ENCODE measurements at regions not wholly inside any gene's neighbourhood (a gene's known extent, or its start where the extent isn't known, plus 50 kb on each side); places are given as distances from the start of the nearest gene placed in this dataset.

DNA sequence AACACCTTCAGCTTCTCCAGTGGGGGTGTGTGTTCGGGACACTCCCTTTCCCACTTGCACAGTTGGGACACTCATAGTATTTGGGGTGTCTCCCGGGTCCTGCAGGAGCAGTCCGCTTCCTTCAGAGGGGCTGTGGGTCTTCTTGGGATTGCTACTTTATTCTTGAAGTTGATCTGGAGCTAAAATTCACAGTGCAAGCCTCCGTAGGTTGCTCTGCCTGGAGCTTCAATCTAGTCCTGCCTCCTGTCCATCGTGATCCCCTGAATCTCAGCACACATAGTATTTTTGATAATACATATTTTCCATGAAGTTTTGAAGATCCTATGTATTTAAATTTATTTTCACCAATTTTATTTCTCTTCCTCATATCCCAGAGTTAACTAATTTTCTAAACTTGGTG lies 902.1 kb downstream of the LTN1 start:
- peak overlapping the region in 1 of 3 donors; percentile 90 for H3K27ac ChIP-seq (ENCODE audit: low read depth in 1 of 3, low read length in 2 of 3)
- no peaks in the 10 kb centered on the region for H3K27me3 ChIP-seq (ENCODE audit: control insufficient read depth in 3 of 3, insufficient read depth in 3 of 3, low read length in 3 of 3)
- H3K36me3 ChIP-seq (ENCODE audit: control insufficient read depth in 3 of 3, insufficient read depth in 2 of 3, low read depth in 1 of 3, low read length in 3 of 3) = no peaks in the 10 kb centered on the region
- FAIRE-seq = no peak
- H3K4me1 ChIP-seq (ENCODE audit: control insufficient read depth in 3 of 3, insufficient read depth in 2 of 3, low read depth in 1 of 3, low read length in 2 of 3) = no peaks in the 10 kb centered on the region
- peak overlapping the region in 2 of 3 donors; percentile 40 to 69 for H3K4me3 ChIP-seq (ENCODE audit: low read depth in 1 of 3, low read length in 3 of 3)
- H3K9me3 ChIP-seq (ENCODE audit: control insufficient read depth in 2 of 2, insufficient read depth in 1 of 2, low read depth in 1 of 2, low read length in 1 of 2) = no peaks in the 10 kb centered on the region
- DNase-seq = no peak
- WGBS, 3 donors = 40 to 66% (median 50%) methylated on average over 5 of the region's 5 CpGs

GRCh38 chr21:28089599-28090441 lies 902.9 kb downstream of the LTN1 start:
- FAIRE-seq = no peak
- DNase-seq = peak; percentile 58 to 82
- Histone ChIP-seq H3K4me1 (ENCODE audit: control insufficient read depth in 3 of 3, insufficient read depth in 2 of 3, low read depth in 1 of 3, low read length in 2 of 3) (no peaks in the 10 kb centered on the region), H3K27me3 (ENCODE audit: control insufficient read depth in 3 of 3, insufficient read depth in 3 of 3, low read length in 3 of 3) (no peaks in the 10 kb centered on the region), H3K9me3 (ENCODE audit: control insufficient read depth in 2 of 2, insufficient read depth in 1 of 2, low read depth in 1 of 2, low read length in 1 of 2) (no peaks in the 10 kb centered on the region), H3K36me3 (ENCODE audit: control insufficient read depth in 3 of 3, insufficient read depth in 2 of 3, low read depth in 1 of 3, low read length in 3 of 3) (no peaks in the 10 kb centered on the region), H3K4me3 (ENCODE audit: low read depth in 1 of 3, low read length in 3 of 3) (peak overlapping the region in 2 of 3 donors; percentile 40 to 69), H3K27ac (ENCODE audit: low read depth in 1 of 3, low read length in 2 of 3) (peak overlapping the region in 2 of 3 donors; percentile 45 to 90)
- 28 to 61% (median 56%) methylated on average over 11 of the region's 11 CpGs for WGBS, 3 donors

DNA sequence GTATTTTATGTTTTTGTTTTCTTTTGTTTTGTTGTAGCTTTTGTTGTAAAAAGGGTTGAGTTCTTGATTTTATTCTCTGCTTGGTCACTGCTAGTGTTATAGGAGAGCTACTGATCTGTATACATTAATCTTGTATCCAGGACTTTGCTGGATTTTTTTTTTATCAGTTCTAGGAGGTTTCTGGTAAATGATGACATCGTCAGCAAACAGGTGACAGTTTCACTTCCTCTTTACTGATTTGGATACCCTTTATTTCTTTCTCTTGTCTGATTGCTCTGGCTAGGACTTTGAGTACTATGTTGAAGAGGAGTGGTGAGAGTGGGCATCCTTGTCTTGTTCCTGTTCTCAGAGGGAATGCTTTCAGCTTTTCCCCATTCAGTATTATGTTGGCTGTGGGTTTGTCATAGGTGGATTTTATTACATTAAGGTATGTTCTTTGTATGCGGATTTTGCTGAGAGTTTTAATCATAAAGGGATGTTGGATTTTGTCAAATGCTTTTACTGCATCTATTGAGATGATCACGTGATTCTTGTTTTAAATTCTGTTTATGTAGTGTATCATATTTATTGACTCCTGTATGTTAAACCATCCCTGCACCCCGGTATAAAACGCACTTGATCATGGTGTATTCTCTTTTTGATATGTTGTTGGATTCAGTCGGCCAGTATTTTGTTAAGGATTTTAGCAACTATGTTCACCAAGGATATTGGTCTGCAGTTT lies 905.7 kb downstream of the LTN1 start:
- Histone ChIP-seq H3K27ac (ENCODE audit: low read depth in 1 of 3, low read length in 2 of 3) (no peak overlapping the region), H3K4me3 (ENCODE audit: low read depth in 1 of 3, low read length in 3 of 3) (no peak overlapping the region), H3K9me3 (ENCODE audit: control insufficient read depth in 2 of 2, insufficient read depth in 1 of 2, low read depth in 1 of 2, low read length in 1 of 2) (no peaks in the 10 kb centered on the region), H3K27me3 (ENCODE audit: control insufficient read depth in 3 of 3, insufficient read depth in 3 of 3, low read length in 3 of 3) (no peaks in the 10 kb centered on the region), H3K4me1 (ENCODE audit: control insufficient read depth in 3 of 3, insufficient read depth in 2 of 3, low read depth in 1 of 3, low read length in 2 of 3) (no peaks in the 10 kb centered on the region), H3K36me3 (ENCODE audit: control insufficient read depth in 3 of 3, insufficient read depth in 2 of 3, low read depth in 1 of 3, low read length in 3 of 3) (no peaks in the 10 kb centered on the region)
- FAIRE-seq (no peak), DNase-seq (no peak)
- WGBS, 3 donors = 86 to 96% (median 91%) methylated on average over 6 of the region's 6 CpGs

- FAIRE-seq = no peak
- WGBS, 3 donors = 54 to 88% (median 67%) methylated on average over 2 of the region's 2 CpGs
- Histone ChIP-seq H3K4me3 (ENCODE audit: low read depth in 1 of 3, low read length in 3 of 3) (no peak overlapping the region), H3K27ac (ENCODE audit: low read depth in 1 of 3, low read length in 2 of 3) (no peak overlapping the region), H3K36me3 (ENCODE audit: control insufficient read depth in 3 of 3, insufficient read depth in 2 of 3, low read depth in 1 of 3, low read length in 3 of 3) (no peaks in the 10 kb centered on the region), H3K27me3 (ENCODE audit: control insufficient read depth in 3 of 3, insufficient read depth in 3 of 3, low read length in 3 of 3) (no peaks in the 10 kb centered on the region), H3K9me3 (ENCODE audit: control insufficient read depth in 2 of 2, insufficient read depth in 1 of 2, low read depth in 1 of 2, low read length in 1 of 2) (no peaks in the 10 kb centered on the region), H3K4me1 (ENCODE audit: control insufficient read depth in 3 of 3, insufficient read depth in 2 of 3, low read depth in 1 of 3, low read length in 2 of 3) (no peaks in the 10 kb centered on the region)
- no peak for DNase-seq
These were observed 907.7 kb downstream of the LTN1 start for GRCh38 chr21:28084951-28085350.

DNA sequence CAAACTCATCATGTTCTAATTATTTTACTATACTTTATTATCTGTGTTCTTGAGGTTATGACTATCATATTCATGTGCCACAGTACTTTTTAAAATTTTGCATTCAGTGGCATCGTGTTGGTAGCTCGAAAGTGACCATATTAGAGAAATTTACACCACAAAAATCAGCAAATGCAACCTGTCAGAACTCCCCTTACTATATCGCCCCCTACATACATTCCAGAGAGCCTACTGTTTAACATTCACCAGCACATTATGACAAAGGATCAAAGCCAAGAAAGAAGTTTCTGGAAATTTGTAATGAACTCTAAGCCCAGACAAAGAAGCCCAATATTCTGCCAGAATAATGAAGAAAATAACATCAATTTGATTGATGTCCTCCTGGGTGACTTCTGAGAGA lies 909.3 kb downstream of the LTN1 start:
- FAIRE-seq (no peak), DNase-seq (no peak)
- H3K27me3 ChIP-seq (ENCODE audit: control insufficient read depth in 3 of 3, insufficient read depth in 3 of 3, low read length in 3 of 3) = no peaks in the 10 kb centered on the region
- WGBS, 3 donors = 87 to 90% (median 89%) methylated on average over 3 of the region's 3 CpGs
- no peaks in the 10 kb centered on the region for H3K9me3 ChIP-seq (ENCODE audit: control insufficient read depth in 2 of 2, insufficient read depth in 1 of 2, low read depth in 1 of 2, low read length in 1 of 2)
- H3K4me1 ChIP-seq (ENCODE audit: control insufficient read depth in 3 of 3, insufficient read depth in 2 of 3, low read depth in 1 of 3, low read length in 2 of 3) = no peaks in the 10 kb centered on the region
- H3K27ac ChIP-seq (ENCODE audit: low read depth in 1 of 3, low read length in 2 of 3) = no peak overlapping the region
- no peak overlapping the region for H3K4me3 ChIP-seq (ENCODE audit: low read depth in 1 of 3, low read length in 3 of 3)
- H3K36me3 ChIP-seq (ENCODE audit: control insufficient read depth in 3 of 3, insufficient read depth in 2 of 3, low read depth in 1 of 3, low read length in 3 of 3) = no peaks in the 10 kb centered on the region

DNA sequence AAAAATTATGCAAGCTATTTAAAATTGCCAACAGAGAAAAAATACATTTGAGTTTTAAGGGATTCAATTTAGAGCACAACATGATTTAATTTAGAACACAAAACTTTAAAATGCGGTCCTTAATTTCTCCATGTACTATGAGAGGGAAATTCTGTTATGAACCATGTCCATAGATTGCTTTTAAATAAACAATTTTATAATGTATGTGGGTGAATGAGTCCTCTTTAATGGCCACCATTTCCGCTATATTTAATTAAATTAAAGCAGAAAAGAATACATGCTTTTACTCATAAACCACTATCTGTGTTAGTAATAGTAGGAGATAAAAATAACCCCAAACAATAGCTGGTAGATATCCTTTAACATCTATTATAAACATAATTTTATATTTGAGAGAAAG lies 914.6 kb downstream of the LTN1 start:
- Histone ChIP-seq H3K4me3 (ENCODE audit: low read depth in 1 of 3, low read length in 3 of 3) (no peak overlapping the region), H3K36me3 (ENCODE audit: control insufficient read depth in 3 of 3, insufficient read depth in 2 of 3, low read depth in 1 of 3, low read length in 3 of 3) (no peaks in the 10 kb centered on the region), H3K27me3 (ENCODE audit: control insufficient read depth in 3 of 3, insufficient read depth in 3 of 3, low read length in 3 of 3) (no peaks in the 10 kb centered on the region), H3K27ac (ENCODE audit: low read depth in 1 of 3, low read length in 2 of 3) (no peak overlapping the region), H3K9me3 (ENCODE audit: control insufficient read depth in 2 of 2, insufficient read depth in 1 of 2, low read depth in 1 of 2, low read length in 1 of 2) (no peaks in the 10 kb centered on the region), H3K4me1 (ENCODE audit: control insufficient read depth in 3 of 3, insufficient read depth in 2 of 3, low read depth in 1 of 3, low read length in 2 of 3) (no peaks in the 10 kb centered on the region)
- DNase-seq (no peak), FAIRE-seq (no peak)
- WGBS, 3 donors = 82 to 97% (median 90%) methylated on average over 2 of the region's 2 CpGs

GRCh38 chr21:28074676-28075075 lies 918.0 kb downstream of the LTN1 start:
- 0 to 65% (median 0%) methylated on average over 1 of the region's 1 CpG for WGBS, 3 donors
- Histone ChIP-seq H3K36me3 (ENCODE audit: control insufficient read depth in 3 of 3, insufficient read depth in 2 of 3, low read depth in 1 of 3, low read length in 3 of 3) (no peaks in the 10 kb centered on the region), H3K9me3 (ENCODE audit: control insufficient read depth in 2 of 2, insufficient read depth in 1 of 2, low read depth in 1 of 2, low read length in 1 of 2) (no peaks in the 10 kb centered on the region), H3K4me1 (ENCODE audit: control insufficient read depth in 3 of 3, insufficient read depth in 2 of 3, low read depth in 1 of 3, low read length in 2 of 3) (no peaks in the 10 kb centered on the region), H3K27me3 (ENCODE audit: control insufficient read depth in 3 of 3, insufficient read depth in 3 of 3, low read length in 3 of 3) (no peaks in the 10 kb centered on the region), H3K4me3 (ENCODE audit: low read depth in 1 of 3, low read length in 3 of 3) (no peak overlapping the region), H3K27ac (ENCODE audit: low read depth in 1 of 3, low read length in 2 of 3) (no peak overlapping the region)
- no peak for DNase-seq
- no peak for FAIRE-seq

GRCh38 chr21:28072601-28073000 lies 920.1 kb downstream of the LTN1 start:
- no peak for FAIRE-seq

More at GRCh38 chr21:28072601-28073000, 920.1 kb downstream of the LTN1 start:
- Histone ChIP-seq H3K27ac (ENCODE audit: low read depth in 1 of 3, low read length in 2 of 3) (no peak overlapping the region), H3K4me1 (ENCODE audit: control insufficient read depth in 3 of 3, insufficient read depth in 2 of 3, low read depth in 1 of 3, low read length in 2 of 3) (no peaks in the 10 kb centered on the region), H3K4me3 (ENCODE audit: low read depth in 1 of 3, low read length in 3 of 3) (no peak overlapping the region), H3K9me3 (ENCODE audit: control insufficient read depth in 2 of 2, insufficient read depth in 1 of 2, low read depth in 1 of 2, low read length in 1 of 2) (no peaks in the 10 kb centered on the region), H3K27me3 (ENCODE audit: control insufficient read depth in 3 of 3, insufficient read depth in 3 of 3, low read length in 3 of 3) (no peaks in the 10 kb centered on the region), H3K36me3 (ENCODE audit: control insufficient read depth in 3 of 3, insufficient read depth in 2 of 3, low read depth in 1 of 3, low read length in 3 of 3) (no peaks in the 10 kb centered on the region)
- no peak for DNase-seq
- WGBS, 3 donors = 69 to 88% (median 75%) methylated on average over 5 of the region's 5 CpGs
